Cardiac septum (tissue), 1 donor: ENCODE measurements at regions not wholly inside any gene's neighbourhood (a gene's known extent, or its start where the extent isn't known, plus 50 kb on each side); places are given as distances from the start of the nearest gene placed in this dataset.

Source experiments
- DNase-seq: peaks from one replicate; pipeline ENCODE4 v3.0.0-alpha.2; 2020; ENCODE audit warnings: low spot score
- intact Hi-C: fragments of 100-400 bp; cut with DNase I; formaldehyde crosslinking; loops from one replicate; pipeline ENCODE4 v1.14.0; 2022
- donor health status: DM: no; HTN: no; CAD: no.

GRCh38 chr1:232528472-232529089, 101.4 kb downstream of the SIPA1L2 start:
- intact Hi-C loops, result no loop called here
- DNase-seq, result no peak

DNA sequence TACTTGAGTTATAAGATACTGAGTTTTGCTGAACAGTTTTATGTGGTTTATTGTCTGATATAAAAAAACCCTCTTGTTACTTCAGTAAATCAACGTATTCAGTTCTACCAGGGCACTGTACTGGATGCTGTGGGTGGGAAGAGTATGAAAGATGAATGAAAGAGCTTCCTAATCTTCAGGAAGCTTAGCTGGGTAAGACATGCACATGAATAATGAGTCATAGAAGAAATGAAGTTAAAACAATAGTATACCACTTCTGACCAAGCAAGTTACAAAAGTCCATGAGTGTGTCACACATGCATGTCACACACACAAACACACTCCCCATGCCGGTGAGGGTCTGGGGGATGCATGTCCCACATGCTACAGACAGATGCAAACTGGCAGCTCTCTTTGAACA, 105.9 kb downstream of the SIPA1L2 start:
- no peak for DNase-seq
- intact Hi-C loops, result no loop called here

DNA sequence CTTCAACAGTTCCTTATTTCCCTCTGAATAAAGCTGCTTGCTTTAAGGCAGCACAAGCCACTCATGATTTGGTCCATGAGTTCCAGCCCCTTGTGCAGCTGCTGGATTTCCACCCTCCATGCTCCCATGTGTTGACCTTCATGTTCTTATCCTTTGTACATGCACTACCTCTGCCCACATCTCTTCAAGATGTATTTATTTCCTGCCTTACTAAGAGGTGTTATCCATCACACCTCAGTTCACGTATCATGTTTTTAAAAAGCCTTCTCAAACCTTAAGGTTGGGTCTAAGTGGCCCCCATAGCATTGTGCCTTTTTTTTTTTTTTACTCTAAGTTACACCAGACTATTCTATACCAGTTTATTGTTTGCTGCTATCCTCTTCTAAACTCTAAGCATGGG, 107.7 kb downstream of the SIPA1L2 start:
- no peak for DNase-seq
- intact Hi-C loops, result no loop called here

- intact Hi-C loops, result no loop called here
- DNase-seq, result no peak
Measured at GRCh38 chr1:232521660-232522059, 108.3 kb downstream of the SIPA1L2 start.

- no peak for DNase-seq
- intact Hi-C loops, result no loop called here
Measured at GRCh38 chr1:232519186-232519585, 110.7 kb downstream of the SIPA1L2 start.

DNA sequence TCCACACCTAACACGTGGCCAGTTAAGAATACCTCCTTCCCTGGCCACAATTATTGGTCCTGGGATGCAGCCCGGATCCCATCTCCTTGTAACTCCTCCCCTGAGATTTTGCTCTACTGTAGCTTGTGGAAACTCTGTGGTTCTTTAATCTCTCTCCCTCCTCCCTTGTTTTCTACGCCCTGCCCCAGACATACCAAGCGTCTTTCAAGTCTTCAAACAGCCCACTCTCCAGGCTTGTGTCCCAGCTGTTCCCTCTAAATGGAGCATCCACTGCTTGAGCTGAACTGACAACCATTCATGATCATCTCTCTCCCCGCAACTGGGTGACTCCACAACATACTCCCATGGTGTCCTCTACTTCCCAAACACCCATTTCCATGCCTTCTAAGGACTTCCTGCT, 111.6 kb downstream of the SIPA1L2 start:
- DNase-seq, result no peak
- intact Hi-C loops, result no loop called here

DNA sequence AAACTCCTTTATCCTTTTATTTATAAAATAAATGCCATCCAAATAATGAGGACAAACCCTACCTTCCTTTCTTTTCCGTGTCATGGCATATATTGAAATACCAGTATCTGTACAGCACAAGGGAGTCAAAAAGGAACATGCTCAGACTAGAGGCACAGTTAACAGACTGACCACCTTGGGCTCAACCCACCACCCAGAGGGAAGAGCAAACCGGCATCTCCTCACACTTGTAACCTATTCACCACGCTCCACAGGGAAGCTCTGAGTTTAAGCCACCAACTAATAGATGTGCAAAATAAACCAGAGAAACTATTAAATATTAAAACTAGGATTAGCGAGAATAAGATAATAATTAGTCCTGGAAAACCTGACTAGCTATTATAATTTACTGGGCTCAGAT, 112.7 kb downstream of the SIPA1L2 start:
- DNase-seq, result no peak
- intact Hi-C loops, result no loop called here

DNA sequence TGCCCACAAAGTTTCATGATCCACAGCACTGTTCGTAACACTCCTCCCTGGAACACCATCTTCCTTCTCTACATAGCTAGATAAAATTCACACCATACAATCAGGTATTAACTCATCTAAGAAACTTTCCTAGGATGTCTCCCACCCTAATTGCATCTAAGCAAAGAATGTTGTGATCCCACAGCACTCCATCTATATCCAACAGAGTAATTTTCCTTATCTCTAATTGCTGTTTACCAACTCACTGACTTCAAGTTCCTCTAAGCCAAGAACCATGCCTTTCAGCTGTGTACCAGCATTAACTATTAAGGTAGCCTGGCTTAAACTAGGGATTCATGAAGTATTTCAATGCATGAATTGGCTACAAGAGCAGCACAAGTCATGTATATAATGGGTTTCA, 114.2 kb downstream of the SIPA1L2 start:
- DNase-seq, result no peak
- intact Hi-C loops, result no loop called here

- no peak for DNase-seq
- intact Hi-C loops, result no loop called here
Measured at GRCh38 chr1:232512712-232513111, 117.2 kb downstream of the SIPA1L2 start.

DNA sequence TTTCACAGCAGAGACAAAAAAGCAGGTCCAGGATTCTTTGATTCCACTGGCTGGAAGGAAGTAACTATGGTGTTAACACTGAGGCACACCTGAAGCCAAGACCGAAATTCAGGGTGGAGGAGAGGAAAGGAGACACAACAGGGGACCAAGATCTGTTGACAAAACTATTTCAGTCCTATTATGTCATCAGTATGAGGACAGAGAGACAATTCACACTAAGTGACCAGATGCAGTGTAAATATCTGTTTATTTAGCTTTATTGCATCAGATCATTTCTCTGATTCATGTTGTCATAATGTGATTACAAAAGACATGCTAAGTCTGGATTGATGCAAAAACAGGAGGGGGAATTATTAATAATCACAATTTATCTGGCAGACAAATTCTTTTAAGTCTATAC, 118.8 kb downstream of the SIPA1L2 start:
- intact Hi-C loops, result no loop called here
- no peak for DNase-seq

GRCh38 chr1:232510367-232511110, 119.4 kb downstream of the SIPA1L2 start:
- intact Hi-C loops, result no loop called here
- no peak for DNase-seq

GRCh38 chr1:232509570-232509969, 120.4 kb downstream of the SIPA1L2 start:
- intact Hi-C loops, result no loop called here
- DNase-seq, result no peak

DNA sequence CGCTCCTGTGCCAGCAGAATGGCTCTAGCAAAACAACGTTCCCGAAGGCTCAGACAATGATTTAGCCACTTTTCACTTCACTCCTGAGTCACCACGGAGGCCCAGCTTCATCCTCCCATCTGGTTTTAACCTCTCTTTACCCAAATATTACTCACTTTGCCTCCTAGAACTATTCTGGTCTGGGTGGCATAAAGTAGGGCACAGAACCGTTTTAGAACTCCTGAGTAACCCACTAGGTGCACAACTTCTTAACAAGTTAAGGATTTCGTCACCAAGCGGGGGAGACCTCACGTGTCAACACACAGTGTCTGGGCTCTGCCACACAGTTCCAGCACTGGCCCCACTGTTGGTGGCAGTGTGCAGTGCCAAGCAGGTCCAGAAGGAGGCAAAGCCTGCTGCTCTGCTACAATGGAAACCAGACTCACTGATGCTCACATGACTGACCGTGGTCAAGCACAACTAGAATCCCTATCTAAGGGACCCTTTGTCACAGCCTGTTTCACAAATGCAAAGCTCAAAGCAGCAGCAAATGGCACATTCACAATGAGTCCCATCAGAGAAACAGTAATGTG, 121.7 kb downstream of the SIPA1L2 start:
- intact Hi-C loops, result no loop called here
- no peak for DNase-seq

DNA sequence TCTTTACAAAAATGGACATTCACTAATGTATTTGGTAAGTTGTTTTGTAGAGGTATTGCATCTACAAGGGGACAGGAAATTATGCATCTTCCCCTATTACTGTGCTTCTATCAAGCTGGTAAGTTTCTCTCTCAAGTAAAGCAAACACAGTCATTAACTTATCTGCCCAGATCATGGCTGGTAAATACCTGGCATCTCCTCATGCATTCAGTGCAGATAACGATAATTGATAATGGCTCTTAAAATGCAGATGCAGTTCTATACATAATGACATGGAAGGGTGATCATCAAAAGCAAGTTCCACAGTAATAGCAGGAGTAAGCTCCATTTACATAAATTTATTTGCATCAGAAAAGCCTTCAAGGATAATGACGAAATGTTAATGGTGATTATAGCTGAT, 122.4 kb downstream of the SIPA1L2 start:
- intact Hi-C loops, result no loop called here
- DNase-seq, result no peak

DNA sequence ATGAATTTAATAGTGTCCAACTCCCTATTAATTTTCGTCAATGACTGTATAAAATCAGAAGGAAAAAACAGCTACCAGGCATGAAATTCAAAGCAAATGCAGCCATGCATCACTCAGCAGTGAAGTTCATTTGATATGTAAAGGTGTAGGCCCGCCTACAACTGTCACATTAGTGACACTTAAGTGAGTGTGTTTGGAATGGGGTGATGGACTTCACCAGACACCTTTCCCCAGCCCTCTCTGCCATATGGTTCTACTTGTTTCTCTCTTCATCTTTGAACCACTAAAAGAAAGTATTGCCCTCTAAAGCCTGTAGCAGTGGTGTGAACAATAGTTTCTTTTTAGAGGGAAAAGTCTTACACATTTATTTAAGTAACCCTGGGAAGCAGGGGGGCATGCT, 124.0 kb downstream of the SIPA1L2 start:
- DNase-seq, result no peak
- intact Hi-C loops, result no loop called here

DNA sequence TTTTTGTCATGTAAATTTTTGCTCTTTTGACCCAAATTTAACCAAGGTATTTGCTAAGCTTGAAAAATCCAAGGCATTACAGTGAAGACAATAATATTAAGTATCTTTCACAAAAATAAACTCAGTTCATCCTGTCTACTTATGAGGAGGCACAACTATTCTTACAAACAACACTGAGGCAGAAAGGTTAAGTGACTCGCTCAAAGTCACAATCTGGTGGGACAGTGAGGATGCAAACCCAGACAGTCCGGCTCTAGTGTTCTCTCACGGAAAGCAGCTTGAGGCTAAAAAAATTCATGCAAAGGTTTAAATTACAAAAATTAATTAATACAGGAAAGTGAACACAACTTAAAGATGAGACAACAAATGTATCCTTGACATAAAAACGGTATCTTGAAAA, 125.3 kb downstream of the SIPA1L2 start:
- intact Hi-C loops, result no loop called here
- DNase-seq, result no peak

DNA sequence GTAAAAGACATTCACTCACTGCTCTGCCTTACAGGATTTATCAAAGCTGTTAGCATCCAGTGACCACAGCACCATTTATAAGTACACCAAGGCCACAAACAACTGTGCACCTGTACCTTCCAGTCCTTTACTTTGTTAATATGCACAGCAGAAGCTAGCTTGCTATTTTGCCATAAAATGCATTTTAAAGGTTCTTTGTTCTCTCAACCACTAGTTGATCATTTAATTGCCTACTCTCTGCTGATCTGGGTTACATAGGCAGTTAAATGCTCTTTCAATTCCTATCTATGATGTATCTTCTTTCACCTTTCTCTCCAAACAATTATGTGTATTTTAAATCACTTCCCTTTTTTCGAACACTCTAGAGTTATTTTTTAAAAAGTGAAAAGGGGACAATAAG, 126.4 kb downstream of the SIPA1L2 start:
- intact Hi-C loops, result no loop called here

GRCh38 chr1:232501854-232502253, 128.1 kb downstream of the SIPA1L2 start:
- no peak for DNase-seq
- intact Hi-C loops, result no loop called here

More for the DNA sequence above, 126.4 kb downstream of the SIPA1L2 start:
- DNase-seq, result no peak

DNA sequence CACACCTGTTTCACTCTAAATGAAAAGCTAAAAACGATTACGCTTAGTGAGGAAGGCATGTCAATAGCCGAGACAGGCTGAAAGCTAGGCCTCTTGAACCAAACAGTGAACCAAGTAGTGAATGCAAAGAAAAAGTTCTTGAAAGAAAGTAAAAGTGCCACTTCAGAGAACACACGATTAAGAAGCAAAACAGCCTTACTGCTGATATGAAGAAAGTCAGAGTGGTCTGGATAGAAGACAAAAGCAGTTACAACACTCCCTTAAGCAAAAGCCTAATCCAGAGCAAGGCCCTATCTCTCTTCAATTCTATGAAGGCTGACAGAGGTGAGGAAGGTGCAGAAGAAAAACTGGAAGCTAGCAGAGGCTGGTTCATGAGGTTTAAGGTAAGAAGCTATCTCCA, 130.7 kb downstream of the SIPA1L2 start:
- DNase-seq, result no peak
- intact Hi-C loops, result no loop called here

DNA sequence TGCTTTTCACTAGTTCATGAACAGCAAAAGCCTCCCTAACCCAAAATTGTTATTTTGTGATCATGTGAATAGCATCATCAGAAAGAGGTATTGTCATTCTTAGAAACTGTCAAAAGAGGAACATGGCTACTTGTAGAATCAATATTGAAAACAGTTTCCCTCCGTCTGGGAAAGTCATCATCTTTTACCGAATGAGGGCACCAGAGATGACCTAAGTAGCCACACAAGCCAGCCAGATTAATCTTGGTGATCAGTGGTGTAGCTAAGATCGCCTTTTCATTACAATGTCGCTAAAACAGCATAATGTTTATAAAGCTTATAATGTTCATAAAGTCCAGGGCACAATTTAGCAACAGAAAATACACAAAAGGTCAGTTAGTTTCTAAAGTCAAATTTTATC, 136.1 kb downstream of the SIPA1L2 start:
- intact Hi-C loops, result no loop called here
- no peak for DNase-seq

DNA sequence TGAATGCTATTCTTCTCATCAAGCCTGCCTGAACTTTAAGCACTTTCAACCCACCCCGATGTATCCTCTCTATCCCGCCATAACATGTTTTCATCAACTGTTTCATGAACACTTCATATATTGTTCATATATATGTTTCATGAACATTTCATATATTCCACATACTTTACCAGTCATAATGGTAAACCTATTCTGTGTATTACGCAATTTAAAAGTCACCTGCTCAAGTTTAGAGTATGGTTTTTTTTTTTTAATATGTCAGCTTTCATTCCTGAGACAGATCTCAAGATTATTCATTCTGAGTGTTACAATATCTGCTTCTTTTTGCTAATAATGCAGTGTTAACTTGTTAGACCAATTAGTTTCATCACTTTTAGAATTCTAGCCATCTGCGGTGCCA, 140.7 kb downstream of the SIPA1L2 start:
- DNase-seq, result no peak
- intact Hi-C loops, result loop anchor here (5.0 kb wide), 1 partner anchor 138 kb away; no protein-coding TSS in a partner anchor
